SK-N-SH treated with all-trans-retinoic acid at 6 μM for 48 hours (cell line): ENCODE measurements at regions not wholly inside any gene's neighbourhood (a gene's known extent, or its start where the extent isn't known, plus 50 kb on each side); places are given as distances from the start of the nearest gene placed in this dataset.

Source experiments
- ATAC-seq: fragments of 200-7000 bp; cut with Tn5 transposase; 3 replicates; pipeline ENCODE4 v1.9.1; 2020; ENCODE audit warnings: mild to moderate bottlenecking, moderate library complexity
- ARNTL ChIP-seq: fragments of 450-650 bp; formaldehyde crosslinking; IDR thresholded peaks from 2 replicates; pipeline ENCODE4 v1.5.0; 2020; ENCODE audit warnings: low read depth, mild to moderate bottlenecking, moderate library complexity, borderline replicate concordance
- BACH2 ChIP-seq: fragments of 250-450 bp; sonication (Bioruptor Pico); IDR thresholded peaks from 2 replicates; pipeline ENCODE4 v1.9.0; 2021; ENCODE audit warnings: mild to moderate bottlenecking, borderline replicate concordance
- CREB5 ChIP-seq: fragments of 250-450 bp; sonication (Bioruptor Pico); IDR thresholded peaks from 2 replicates; pipeline ENCODE4 v1.5.1; 2020; ENCODE audit warnings: low read depth, mild to moderate bottlenecking, moderate library complexity
- CSDC2 ChIP-seq: fragments of 250-450 bp; sonication (Bioruptor Pico); IDR thresholded peaks from 2 replicates; pipeline ENCODE4 v1.5.0; 2020; ENCODE audit warnings: mild to moderate bottlenecking, moderate library complexity
- ESRRG ChIP-seq: fragments of 250-450 bp; sonication (Bioruptor Pico); IDR thresholded peaks from 2 replicates; pipeline ENCODE4 v1.6.1; 2021; ENCODE audit warnings: mild to moderate bottlenecking
- GLIS3 ChIP-seq: fragments of 250-450 bp; sonication (Bioruptor Pico); IDR thresholded peaks from 2 replicates; pipeline ENCODE4 v1.5.0; 2020; ENCODE audit warnings: mild to moderate bottlenecking, moderate library complexity
- ISL1 ChIP-seq: fragments of 250-450 bp; sonication (Bioruptor Pico); IDR thresholded peaks from 2 replicates; pipeline ENCODE4 v2.1.2; 2022; ENCODE audit warnings: mild to moderate bottlenecking, moderate library complexity
- OSR1 ChIP-seq: fragments of 250-450 bp; sonication (Bioruptor Pico); IDR thresholded peaks from 2 replicates; pipeline ENCODE4 v1.8.0; 2022; ENCODE audit warnings: moderate library complexity, mild to moderate bottlenecking, inconsistent platforms
- PATZ1 ChIP-seq: fragments of 250-450 bp; sonication (Bioruptor Pico); IDR thresholded peaks from 2 replicates; pipeline ENCODE4 v1.8.0; 2020; ENCODE audit warnings: mild to moderate bottlenecking, moderate library complexity, borderline replicate concordance
- POU6F1 ChIP-seq: fragments of 250-450 bp; sonication (Bioruptor Pico); IDR thresholded peaks from 2 replicates; pipeline ENCODE4 v1.8.0; 2021; ENCODE audit warnings: low read depth, mild to moderate bottlenecking, moderate library complexity, borderline replicate concordance
- PPARA ChIP-seq: fragments of 250-450 bp; sonication (Bioruptor Pico); IDR thresholded peaks from 2 replicates; pipeline ENCODE4 v1.5.0; 2020; ENCODE audit warnings: mild to moderate bottlenecking, borderline replicate concordance
- RARB ChIP-seq: fragments of 250-450 bp; sonication (Bioruptor Pico); IDR thresholded peaks from 2 replicates; pipeline ENCODE4 v1.8.0; 2021; ENCODE audit warnings: mild to moderate bottlenecking, moderate library complexity
- SNAI2 ChIP-seq: fragments of 250-450 bp; sonication (Bioruptor Pico); IDR thresholded peaks from 2 replicates; pipeline ENCODE4 v1.5.0; 2020; ENCODE audit warnings: mild to moderate bottlenecking, moderate library complexity
- TCF4 ChIP-seq: fragments of 250-450 bp; sonication (Bioruptor Pico); IDR thresholded peaks from 2 replicates; pipeline ENCODE4 v1.8.0; 2021; ENCODE audit warnings: mild to moderate bottlenecking, moderate library complexity, borderline replicate concordance
- ZC3H10 ChIP-seq: fragments of 250-450 bp; sonication (Bioruptor Pico); IDR thresholded peaks from 2 replicates; pipeline ENCODE4 v1.5.1; 2021; ENCODE audit warnings: mild to moderate bottlenecking, moderate library complexity
- ZFP3 ChIP-seq: fragments of 250-450 bp; sonication (Bioruptor Pico); IDR thresholded peaks from 2 replicates; pipeline ENCODE4 v1.5.0; 2020; ENCODE audit warnings: mild to moderate bottlenecking, moderate library complexity
- ZFP30 ChIP-seq: fragments of 450-650 bp; formaldehyde crosslinking; IDR thresholded peaks from 2 replicates; pipeline ENCODE4 v1.5.0; 2022; ENCODE audit warnings: mild to moderate bottlenecking, moderate library complexity
- ZNF70 ChIP-seq: fragments of 450-650 bp; formaldehyde crosslinking; IDR thresholded peaks from 2 replicates; pipeline ENCODE4 v1.5.0; 2020; ENCODE audit warnings: mild to moderate bottlenecking, moderate library complexity
- ZNF8 ChIP-seq: fragments of 450-650 bp; formaldehyde crosslinking; IDR thresholded peaks from 2 replicates; pipeline ENCODE4 v1.5.0; 2020; ENCODE audit warnings: mild to moderate bottlenecking, moderate library complexity

GRCh38 chr20:22402550-22402949 is 181.8 kb downstream of the FOXA2 start:
- no peak for TF ChIP-seq TCF4 (CRISPR knock-in tag)
- TF ChIP-seq PPARA (CRISPR knock-in tag): no peak
- TF ChIP-seq PATZ1 (CRISPR knock-in tag): no peak
- TF ChIP-seq RARB (CRISPR knock-in tag): no peak
- no peak for TF ChIP-seq ARNTL (CRISPR knock-in tag)
- no peak for TF ChIP-seq ZNF8

GRCh38 chr20:22400440-22400839 is 183.9 kb downstream of the FOXA2 start:
- TF ChIP-seq ARNTL (CRISPR knock-in tag): no peak
- TF ChIP-seq PATZ1 (CRISPR knock-in tag): no peak
- TF ChIP-seq ZNF70: no peak
- no peak for TF ChIP-seq OSR1 (CRISPR knock-in tag)
- no peak for ATAC-seq

More at GRCh38 chr20:22402550-22402949, 181.8 kb downstream of the FOXA2 start:
- no peak for ATAC-seq

GRCh38 chr20:22394583-22394982 is 189.8 kb downstream of the FOXA2 start:
- TF ChIP-seq CSDC2 (CRISPR knock-in tag) (no peak), POU6F1 (no peak), ISL1 (CRISPR knock-in tag) (no peak), OSR1 (CRISPR knock-in tag) (no peak), BACH2 (CRISPR knock-in tag) (no peak), PPARA (CRISPR knock-in tag) (no peak), ZFP30 (CRISPR knock-in tag) (no peak), TCF4 (CRISPR knock-in tag) (no peak), ZC3H10 (CRISPR knock-in tag) (no peak), GLIS3 (CRISPR knock-in tag) (no peak)
- ATAC-seq: no peak

GRCh38 chr20:22390543-22390903 is 193.8 kb downstream of the FOXA2 start:
- no peak for ATAC-seq
- TF ChIP-seq ZFP3 (CRISPR knock-in tag) (no peak), ZNF70 (no peak), RARB (CRISPR knock-in tag) (no peak), ESRRG (no peak), PPARA (CRISPR knock-in tag) (no peak), ZFP30 (CRISPR knock-in tag) (no peak)

- TF ChIP-seq ZFP3 (CRISPR knock-in tag) (no peak), TCF4 (CRISPR knock-in tag) (no peak), GLIS3 (CRISPR knock-in tag) (no peak), CREB5 (CRISPR knock-in tag) (no peak), ZNF70 (no peak), PATZ1 (CRISPR knock-in tag) (no peak), SNAI2 (no peak), OSR1 (CRISPR knock-in tag) (no peak)
- TF ChIP-seq, all 23 proteins: peak for 0
- no peak for ATAC-seq
These were observed 194.4 kb downstream of the FOXA2 start for GRCh38 chr20:22389836-22390542.
